IPS-15b (cell line): ENCODE measurements at regions not wholly inside any gene's neighbourhood (a gene's known extent, or its start where the extent isn't known, plus 50 kb on each side); places are given as distances from the start of the nearest gene placed in this dataset.

Experiments used
- H3K27me3 ChIP-seq: one replicate; pipeline ENCODE4 v1.6.1; 2013; ENCODE audit warnings: low read length; ENCODE audit not compliant: control insufficient read depth, insufficient read depth
- H3K36me3 ChIP-seq: one replicate; pipeline ENCODE4 v1.6.1; 2013; ENCODE audit warnings: low read length; ENCODE audit not compliant: control insufficient read depth, insufficient read depth
- H3K4me1 ChIP-seq: one replicate; pipeline ENCODE4 v1.6.1; 2013; ENCODE audit warnings: mild to moderate bottlenecking, low read length; ENCODE audit not compliant: control insufficient read depth, insufficient read depth
- H3K4me3 ChIP-seq: one replicate; pipeline ENCODE4 v1.5.1; 2013; ENCODE audit warnings: low read depth, low read length
- H3K9ac ChIP-seq: one replicate; pipeline ENCODE4 v1.6.1; 2013; ENCODE audit warnings: low read depth, mild to moderate bottlenecking, low read length
- H3K9me3 ChIP-seq: one replicate; pipeline ENCODE4 v1.6.1; 2013; ENCODE audit warnings: mild to moderate bottlenecking, low read length; ENCODE audit not compliant: control insufficient read depth, insufficient read depth

GRCh38 chr11:76271068-76271467, 64.8 kb upstream of the WNT11 start:
- H3K9me3 ChIP-seq, result no peaks in the 10 kb centered on the region
- no peak overlapping the region for H3K9ac ChIP-seq
- H3K36me3 ChIP-seq, result no peaks in the 10 kb centered on the region
- no peaks in the 10 kb centered on the region for H3K4me1 ChIP-seq
- no peaks in the 10 kb centered on the region for H3K27me3 ChIP-seq
- H3K4me3 ChIP-seq, result no peak overlapping the region

GRCh38 chr11:76270389-76270788, 64.1 kb upstream of the WNT11 start:
- H3K4me1 ChIP-seq, result no peaks in the 10 kb centered on the region
- H3K27me3 ChIP-seq, result no peaks in the 10 kb centered on the region
- no peaks in the 10 kb centered on the region for H3K36me3 ChIP-seq
- no peak overlapping the region for H3K9ac ChIP-seq
- H3K4me3 ChIP-seq, result no peak overlapping the region
- H3K9me3 ChIP-seq, result no peaks in the 10 kb centered on the region

- no peak overlapping the region for H3K4me3 ChIP-seq
- H3K9ac ChIP-seq, result no peak overlapping the region
- H3K4me1 ChIP-seq, result no peaks in the 10 kb centered on the region
- H3K9me3 ChIP-seq, result no peaks in the 10 kb centered on the region
- no peaks in the 10 kb centered on the region for H3K27me3 ChIP-seq
- no peaks in the 10 kb centered on the region for H3K36me3 ChIP-seq
These were observed 63.5 kb upstream of the WNT11 start for GRCh38 chr11:76269661-76270261.

GRCh38 chr11:76269247-76269646, 62.9 kb upstream of the WNT11 start:
- no peak overlapping the region for H3K4me3 ChIP-seq
- H3K9me3 ChIP-seq, result no peaks in the 10 kb centered on the region
- H3K9ac ChIP-seq, result no peak overlapping the region
- H3K27me3 ChIP-seq, result no peaks in the 10 kb centered on the region
- H3K4me1 ChIP-seq, result no peaks in the 10 kb centered on the region
- H3K36me3 ChIP-seq, result no peaks in the 10 kb centered on the region

- Histone ChIP-seq H3K27me3 (no peaks in the 10 kb centered on the region), H3K4me1 (no peaks in the 10 kb centered on the region), H3K36me3 (no peaks in the 10 kb centered on the region), H3K4me3 (no peak overlapping the region), H3K9me3 (no peaks in the 10 kb centered on the region), H3K9ac (no peak overlapping the region)
These were observed 62.2 kb upstream of the WNT11 start for GRCh38 chr11:76268498-76268897.

- no peaks in the 10 kb centered on the region for H3K9me3 ChIP-seq
- H3K9ac ChIP-seq, result no peak overlapping the region
- no peak overlapping the region for H3K4me3 ChIP-seq
- no peaks in the 10 kb centered on the region for H3K27me3 ChIP-seq
- H3K36me3 ChIP-seq, result no peaks in the 10 kb centered on the region
- H3K4me1 ChIP-seq, result no peaks in the 10 kb centered on the region
These were observed 61.3 kb upstream of the WNT11 start for GRCh38 chr11:76267556-76267955.

- no peaks in the 10 kb centered on the region for H3K4me1 ChIP-seq
- H3K9me3 ChIP-seq, result no peaks in the 10 kb centered on the region
- H3K36me3 ChIP-seq, result no peaks in the 10 kb centered on the region
- no peak overlapping the region for H3K4me3 ChIP-seq
- no peaks in the 10 kb centered on the region for H3K27me3 ChIP-seq
- no peak overlapping the region for H3K9ac ChIP-seq
These were observed 60.2 kb upstream of the WNT11 start for GRCh38 chr11:76266286-76267100.

- no peaks in the 10 kb centered on the region for H3K4me1 ChIP-seq
- no peaks in the 10 kb centered on the region for H3K36me3 ChIP-seq
- no peaks in the 10 kb centered on the region for H3K9me3 ChIP-seq
- H3K27me3 ChIP-seq, result no peaks in the 10 kb centered on the region
- H3K4me3 ChIP-seq, result no peak overlapping the region
- H3K9ac ChIP-seq, result no peak overlapping the region
These were observed 59.5 kb upstream of the WNT11 start for GRCh38 chr11:76265771-76266241.

- H3K4me1 ChIP-seq, result no peaks in the 10 kb centered on the region
- no peaks in the 10 kb centered on the region for H3K36me3 ChIP-seq
- no peak overlapping the region for H3K9ac ChIP-seq
- no peaks in the 10 kb centered on the region for H3K9me3 ChIP-seq
- H3K4me3 ChIP-seq, result no peak overlapping the region
- no peaks in the 10 kb centered on the region for H3K27me3 ChIP-seq
These were observed 57.4 kb upstream of the WNT11 start for GRCh38 chr11:76263657-76264056.

GRCh38 chr11:76263166-76263565, 56.9 kb upstream of the WNT11 start:
- Histone ChIP-seq H3K4me3 (no peak overlapping the region), H3K9me3 (no peaks in the 10 kb centered on the region), H3K4me1 (no peaks in the 10 kb centered on the region), H3K36me3 (no peaks in the 10 kb centered on the region), H3K9ac (no peak overlapping the region), H3K27me3 (no peaks in the 10 kb centered on the region)

GRCh38 chr11:76260296-76260925, 54.1 kb upstream of the WNT11 start:
- H3K36me3 ChIP-seq, result no peaks in the 10 kb centered on the region

More at GRCh38 chr11:76260296-76260925, 54.1 kb upstream of the WNT11 start:
- H3K9ac ChIP-seq, result no peak overlapping the region
- peaks cover 2% of the 10 kb centered on the region for H3K4me1 ChIP-seq
- H3K4me3 ChIP-seq, result no peak overlapping the region
- no peaks in the 10 kb centered on the region for H3K27me3 ChIP-seq
- no peaks in the 10 kb centered on the region for H3K9me3 ChIP-seq
